GM21825 (cell line): ENCODE measurements at regions not wholly inside any gene's neighbourhood (a gene's known extent, or its start where the extent isn't known, plus 50 kb on each side); places are given as distances from the start of the nearest gene placed in this dataset.
"Not testable (repeated sequence)": the region's sequence is repeated elsewhere in the genome, so short reads cannot be mapped to it uniquely, and the experiment has no call there.

ENCODE experiments used
- ATAC-seq: cut with Tn5 transposase; IDR thresholded peaks from one replicate; pipeline ENCODE4 v1.9.1; 2021; ENCODE audit warnings: mild to moderate bottlenecking, moderate library complexity; ENCODE audit not compliant: unreplicated experiment

- no peak for ATAC-seq
Measured at GRCh38 chr1:73310797-73311381, 887.1 kb downstream of the LRRIQ3 start.

GRCh38 chr1:73306899-73307555, 890.9 kb downstream of the LRRIQ3 start:
- no peak for ATAC-seq

DNA sequence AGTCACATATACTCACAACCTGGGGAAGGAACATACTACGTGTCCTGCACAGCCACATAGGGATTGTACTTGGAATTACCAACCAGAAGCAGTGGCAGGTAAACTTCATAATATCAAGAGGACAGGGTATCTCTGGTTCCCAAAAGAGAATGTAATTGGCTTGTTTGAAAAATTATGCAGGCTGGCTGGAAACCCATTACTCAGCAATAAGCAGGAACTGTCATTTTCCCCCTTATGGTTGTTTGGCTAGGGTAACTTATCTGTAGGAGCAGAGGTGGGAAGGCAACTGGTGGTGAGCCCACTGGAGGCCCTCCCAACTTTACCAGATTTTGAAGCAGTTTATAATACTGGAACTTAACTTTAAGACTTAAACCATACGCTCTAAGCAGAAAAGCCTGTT, 924.1 kb downstream of the LRRIQ3 start:
- ATAC-seq: no peak

GRCh38 chr1:73245196-73245595, 952.8 kb downstream of the LRRIQ3 start:
- not testable (repeated sequence) for ATAC-seq

DNA sequence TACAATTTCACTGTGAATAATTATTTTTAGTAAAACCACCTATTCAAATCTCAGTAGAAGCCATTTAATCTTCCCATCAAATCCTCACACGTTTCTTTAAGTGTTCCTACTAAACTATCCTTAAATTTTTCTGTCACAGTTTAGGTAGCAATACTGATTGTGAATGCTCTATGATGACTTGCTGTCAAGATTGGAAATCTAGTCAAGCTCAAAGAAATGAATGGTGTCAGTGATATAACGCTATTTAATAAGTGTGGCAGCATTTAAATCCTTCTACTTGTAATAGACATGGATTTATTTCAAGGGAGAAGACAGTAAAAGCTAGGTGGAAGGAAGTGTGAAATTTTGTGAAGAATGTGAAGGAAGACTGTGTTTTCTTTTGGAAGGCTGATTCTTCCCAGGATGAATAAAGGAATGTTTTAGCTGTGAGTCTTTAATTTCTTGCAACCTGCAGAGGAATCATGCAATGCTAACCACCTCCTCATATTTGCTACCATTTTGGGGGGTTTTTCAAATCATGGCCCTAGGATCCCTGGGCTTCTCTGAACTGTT, 936.7 kb upstream of the NEGR1 start:
- no peak for ATAC-seq

- ATAC-seq: no peak
Measured at GRCh38 chr1:73205294-73205973, 923.1 kb upstream of the NEGR1 start.

GRCh38 chr1:73197972-73198371, 915.6 kb upstream of the NEGR1 start:
- no peak for ATAC-seq

- ATAC-seq: no peak
Measured at GRCh38 chr1:73194965-73195364, 912.6 kb upstream of the NEGR1 start.

- ATAC-seq: not testable (repeated sequence)
Measured at GRCh38 chr1:73183581-73183980, 901.2 kb upstream of the NEGR1 start.

DNA sequence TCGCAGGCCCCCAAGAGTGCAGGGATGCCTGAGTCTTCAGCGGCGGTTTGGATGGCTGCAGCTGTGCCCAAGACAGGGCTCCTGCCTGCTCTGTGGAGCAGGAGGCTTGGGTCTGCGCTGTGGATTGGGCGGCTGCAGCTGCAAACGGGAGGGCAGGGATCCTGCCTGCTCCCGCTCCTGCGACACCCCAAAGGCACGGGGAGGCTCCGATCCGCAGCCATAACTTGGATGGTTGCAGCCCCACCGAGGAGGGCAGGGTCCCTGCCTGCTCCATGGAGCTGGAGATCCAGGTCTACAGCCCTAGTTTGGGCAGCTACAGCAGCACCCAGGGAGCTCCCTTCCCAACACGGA, 898.8 kb upstream of the NEGR1 start:
- no peak for ATAC-seq

GRCh38 chr1:73180397-73181189, 898.3 kb upstream of the NEGR1 start:
- no peak for ATAC-seq

DNA sequence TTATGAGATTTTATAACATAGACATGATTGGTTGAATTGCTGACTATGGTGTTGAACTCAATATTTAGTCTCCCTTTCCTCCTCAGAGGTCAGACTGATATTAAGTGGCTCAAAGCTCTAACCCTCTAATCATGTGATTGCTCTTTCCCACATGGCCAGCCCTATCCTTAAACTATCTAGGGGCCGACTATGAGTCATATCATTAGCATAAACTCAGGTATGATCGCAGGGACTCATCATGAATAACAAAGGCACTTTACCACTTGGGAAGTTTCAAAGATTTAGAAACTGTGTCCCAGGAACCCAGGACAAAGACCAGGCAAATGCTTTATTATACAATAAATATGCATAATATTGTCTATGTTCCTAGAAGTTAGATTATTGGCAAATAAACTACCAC, 894.6 kb upstream of the NEGR1 start:
- ATAC-seq: no peak

GRCh38 chr1:73167009-73167657, 884.8 kb upstream of the NEGR1 start:
- ATAC-seq: no peak

DNA sequence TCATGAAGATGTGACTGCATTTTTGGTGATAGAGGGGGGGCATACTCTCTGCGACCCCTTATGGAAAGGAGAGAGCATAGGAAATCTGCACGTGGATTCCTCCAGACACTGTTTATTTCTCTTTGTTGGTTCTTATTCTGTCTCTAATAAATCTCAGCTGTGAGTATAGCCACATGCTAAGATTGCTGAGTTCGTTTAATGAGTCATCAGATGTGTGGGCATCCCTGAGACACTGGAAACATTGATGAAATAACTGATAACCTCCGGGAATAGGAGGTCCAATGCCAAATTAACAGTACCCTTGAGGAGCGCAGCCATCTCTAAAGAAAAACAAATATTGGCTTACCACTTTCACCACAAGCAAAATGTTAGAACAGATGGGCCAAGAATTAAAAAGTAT, 880.2 kb upstream of the NEGR1 start:
- ATAC-seq: no peak

- ATAC-seq: no peak
Measured at GRCh38 chr1:73161418-73161817, 879.1 kb upstream of the NEGR1 start.

- ATAC-seq: no peak
Measured at GRCh38 chr1:73160759-73161158, 878.4 kb upstream of the NEGR1 start.

DNA sequence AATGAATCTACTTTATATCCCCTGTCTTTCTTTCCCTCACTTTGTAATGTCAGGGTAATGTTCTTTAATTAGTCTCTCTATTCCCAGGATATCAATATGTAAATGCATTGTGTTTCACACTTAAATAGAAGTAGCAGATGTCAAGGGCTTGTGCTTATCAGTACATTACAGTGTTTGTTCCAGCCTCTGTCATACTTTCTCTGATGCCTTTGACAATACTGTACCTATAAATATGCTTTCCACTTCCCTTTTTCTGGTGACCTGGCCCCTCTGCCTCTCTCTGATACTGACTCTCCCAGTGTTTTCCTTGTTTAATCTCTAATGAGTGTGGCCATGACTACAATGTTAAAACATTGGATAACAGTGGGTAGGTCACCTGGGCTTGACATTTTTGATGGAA, 862.0 kb upstream of the NEGR1 start:
- no peak for ATAC-seq

DNA sequence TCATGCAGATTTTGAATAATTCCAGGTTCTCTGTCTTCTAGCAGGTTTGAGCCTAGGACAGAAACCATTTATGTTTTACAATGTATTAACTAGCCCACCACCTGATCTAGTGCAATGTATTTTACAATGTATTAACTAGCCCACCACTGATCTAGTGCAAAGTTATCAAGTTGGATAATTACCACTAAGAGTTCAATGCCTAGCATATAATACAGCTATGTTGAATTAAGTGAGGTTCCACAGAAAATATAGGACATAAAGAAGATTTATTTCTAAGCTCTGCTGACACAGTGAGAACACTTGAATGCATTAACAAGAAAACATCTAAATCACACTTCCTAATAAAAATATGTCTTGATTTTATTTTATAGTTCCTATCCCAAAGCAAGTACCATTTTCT, 854.6 kb upstream of the NEGR1 start:
- no peak for ATAC-seq

DNA sequence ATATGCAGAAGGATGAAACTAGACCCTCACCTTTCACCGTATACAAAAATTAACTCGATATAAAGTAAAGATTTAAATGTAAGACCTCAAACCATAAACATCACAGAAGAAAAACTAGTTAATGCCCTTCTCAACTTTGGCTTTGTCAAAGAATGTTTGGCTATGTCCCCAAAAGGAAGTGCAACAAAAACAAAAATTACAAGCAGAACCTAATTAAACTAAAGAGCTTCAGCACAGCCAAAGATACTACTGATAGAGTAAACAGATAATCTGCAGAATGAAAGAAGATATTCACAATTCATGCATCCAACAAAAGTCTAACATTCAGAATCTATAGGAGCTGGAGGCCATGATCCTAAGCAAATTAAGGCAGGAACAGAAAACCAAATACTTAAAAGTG, 824.6 kb upstream of the NEGR1 start:
- no peak for ATAC-seq

DNA sequence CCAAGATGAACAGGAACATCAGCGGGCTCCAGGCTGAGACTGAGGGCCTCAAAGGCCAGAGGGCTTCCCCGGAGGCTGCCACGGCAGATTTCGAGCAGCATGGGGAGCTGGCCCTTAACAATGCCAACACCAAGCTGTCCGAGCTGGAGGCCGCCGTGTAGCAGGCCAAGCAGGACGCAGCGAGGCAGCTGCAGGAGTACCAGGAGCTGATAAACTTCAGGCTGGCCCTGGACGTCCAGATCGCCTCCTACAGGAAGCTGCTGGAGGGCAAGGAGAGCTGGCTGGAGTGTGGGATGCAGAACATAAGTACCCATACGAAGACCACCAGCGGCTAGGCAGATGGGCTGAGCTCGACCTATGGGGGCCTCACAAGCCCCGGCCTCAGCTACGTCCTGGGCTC, 823.4 kb upstream of the NEGR1 start:
- ATAC-seq: no peak

- no peak for ATAC-seq
Measured at GRCh38 chr1:73104749-73105148, 822.4 kb upstream of the NEGR1 start.
